NCI-H2196 (cell line): ENCODE measurements at regions not wholly inside any gene's neighbourhood (a gene's known extent, or its start where the extent isn't known, plus 50 kb on each side); places are given as distances from the start of the nearest gene placed in this dataset.

Source experiments
- DNase-seq: peaks from one replicate; lab custom pipeline; 2025; ENCODE audit not compliant: unreplicated experiment; lab: John Stamatoyannopoulos, UW

GRCh38 chr9:20044686-20045085 is 255.8 kb upstream of the SLC24A2 start:
- DNase-seq: no peak

DNA sequence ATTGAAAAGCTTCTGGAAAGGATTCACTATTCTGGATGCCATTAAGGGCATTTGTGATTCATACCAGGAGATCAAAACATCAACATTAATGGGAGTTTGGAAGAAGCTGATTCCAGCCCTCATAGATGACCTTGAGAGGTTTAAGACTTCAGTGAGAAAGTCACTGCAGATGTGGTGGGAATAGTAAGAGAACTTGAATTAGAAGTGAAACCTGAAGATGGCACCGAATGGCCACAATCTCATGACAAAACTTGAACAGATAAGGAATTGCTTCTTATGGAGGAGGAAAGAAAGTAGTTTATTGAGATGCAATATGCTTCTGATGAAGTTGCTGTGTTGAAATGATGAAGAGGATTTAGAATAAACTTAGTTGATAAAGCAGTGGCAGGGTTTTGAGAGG is 254.6 kb upstream of the SLC24A2 start:
- DNase-seq: no peak

- DNase-seq: no peak
These were observed 254.2 kb upstream of the SLC24A2 start for GRCh38 chr9:20043035-20043434.

DNA sequence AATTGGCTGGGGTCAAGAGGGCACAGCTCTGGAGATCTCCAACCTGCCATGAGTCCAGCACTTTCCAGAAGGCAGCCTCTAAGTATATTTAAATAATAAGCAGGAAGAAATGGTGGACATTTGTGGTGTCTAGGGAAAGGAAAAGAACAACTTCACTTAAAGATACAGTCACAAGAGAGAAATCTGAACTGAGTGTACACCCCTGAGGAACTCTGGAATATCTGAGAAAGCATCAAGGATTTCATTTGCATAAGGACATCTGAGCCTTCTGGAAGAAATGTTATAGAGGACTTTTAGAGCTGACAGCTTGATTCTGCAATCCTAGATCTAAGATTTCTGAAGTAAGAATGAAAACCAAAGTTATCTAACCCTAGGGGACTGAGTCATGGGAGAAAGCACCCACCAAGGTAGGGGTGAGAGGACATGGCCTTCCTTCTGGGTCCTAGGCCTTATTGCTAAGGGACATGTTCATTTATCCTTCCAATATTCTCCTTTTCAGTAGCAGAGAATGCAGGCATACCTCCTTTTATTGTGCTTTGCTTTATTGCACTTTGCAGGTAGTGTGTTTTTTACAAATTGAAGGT is 253.4 kb upstream of the SLC24A2 start:
- no peak for DNase-seq

GRCh38 chr9:20041697-20042081 is 252.9 kb upstream of the SLC24A2 start:
- no peak for DNase-seq

- no peak for DNase-seq
These were observed 252.3 kb upstream of the SLC24A2 start for GRCh38 chr9:20040991-20041696.

GRCh38 chr9:20037699-20038098 is 248.9 kb upstream of the SLC24A2 start:
- no peak for DNase-seq

GRCh38 chr9:20033511-20033910 is 244.7 kb upstream of the SLC24A2 start:
- DNase-seq: no peak

GRCh38 chr9:20032413-20033006 is 243.7 kb upstream of the SLC24A2 start:
- no peak for DNase-seq

- no peak for DNase-seq
These were observed 243.0 kb upstream of the SLC24A2 start for GRCh38 chr9:20031836-20032235.

GRCh38 chr9:20030671-20031070 is 241.8 kb upstream of the SLC24A2 start:
- DNase-seq: no peak

DNA sequence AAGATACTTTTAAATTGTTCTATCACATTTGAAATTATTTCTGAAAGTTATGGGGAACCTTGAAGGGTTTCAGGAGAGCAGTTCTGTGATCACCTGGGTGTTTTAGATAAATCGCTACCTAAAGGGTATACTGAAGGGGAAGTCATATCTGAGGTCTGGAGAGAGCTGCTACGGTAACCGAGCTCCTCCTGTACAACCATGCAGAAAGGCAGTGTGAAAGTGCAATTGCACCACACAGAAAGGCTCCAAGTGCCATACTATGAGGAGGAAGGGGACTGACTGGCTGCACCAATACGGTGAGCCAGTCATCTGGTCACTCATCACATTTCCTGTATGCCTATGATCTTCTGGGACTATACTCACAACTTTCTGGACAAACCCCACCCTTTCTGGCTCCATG is 241.4 kb upstream of the SLC24A2 start:
- DNase-seq: no peak

GRCh38 chr9:20028849-20029231 is 240.0 kb upstream of the SLC24A2 start:
- DNase-seq: no peak

- DNase-seq: no peak
These were observed 239.5 kb upstream of the SLC24A2 start for GRCh38 chr9:20028192-20028848.

GRCh38 chr9:20023961-20024571 is 235.2 kb upstream of the SLC24A2 start:
- no peak for DNase-seq

DNA sequence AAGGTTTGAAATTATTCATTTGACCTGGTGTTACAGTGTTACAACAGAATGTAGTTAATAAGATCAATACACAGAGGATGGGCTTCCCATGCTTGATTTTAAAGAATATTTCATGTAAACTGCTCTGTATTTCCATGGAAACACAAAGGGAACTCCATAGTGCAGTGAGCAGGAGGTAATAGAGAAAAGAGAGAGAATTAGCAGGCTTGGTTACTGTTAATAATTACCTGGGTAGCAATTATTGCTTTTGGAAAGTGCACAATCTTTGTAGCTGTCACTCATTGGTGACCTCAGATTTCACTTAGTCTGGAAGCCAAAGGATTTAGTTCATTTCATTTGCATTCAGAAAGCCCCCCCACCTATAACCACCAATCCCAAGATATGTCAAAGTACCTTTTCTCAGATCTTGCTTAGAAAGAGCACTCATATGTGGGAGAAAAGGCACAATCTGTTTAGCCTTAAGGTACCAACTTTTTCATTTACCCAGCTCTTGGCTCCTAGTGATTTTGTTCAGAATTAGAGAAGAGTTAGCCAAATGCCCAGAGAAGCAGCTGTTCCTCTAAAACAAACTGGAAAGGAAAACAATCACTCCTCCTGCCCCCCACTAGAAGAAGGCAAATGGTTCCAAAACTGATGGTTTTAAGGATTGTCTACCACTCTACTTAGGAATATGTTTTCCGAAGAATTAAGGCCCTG is 234.5 kb upstream of the SLC24A2 start:
- no peak for DNase-seq

GRCh38 chr9:20022410-20022809 is 233.6 kb upstream of the SLC24A2 start:
- DNase-seq: no peak

GRCh38 chr9:20016611-20017010 is 227.8 kb upstream of the SLC24A2 start:
- no peak for DNase-seq

GRCh38 chr9:20015427-20015931 is 226.6 kb upstream of the SLC24A2 start:
- no peak for DNase-seq

GRCh38 chr9:20014168-20014567 is 225.3 kb upstream of the SLC24A2 start:
- no peak for DNase-seq

- no peak for DNase-seq
These were observed 223.4 kb upstream of the SLC24A2 start for GRCh38 chr9:20012232-20012631.
